Transverse colon (tissue), 4 donors: ENCODE measurements at regions not wholly inside any gene's neighbourhood (a gene's known extent, or its start where the extent isn't known, plus 50 kb on each side); places are given as distances from the start of the nearest gene placed in this dataset.

Experiments
- CTCF ChIP-seq, 5 experiments: fragments of 200-600 bp in 3 of 5; fragments of 450-650 bp in 2 of 5; sonication (generic) in 3 of 5; IDR thresholded peaks; 1 replicate in 2 of 5; 2 replicates in 3 of 5; pipeline ENCODE4 v1.5.1; 2016 to 2017; ENCODE audit warnings: antibody characterized with exemption in 5 of 5, inconsistent platforms in 3 of 5, mild to moderate bottlenecking in 2 of 5, moderate library complexity in 1 of 5
- POLR2A ChIP-seq: fragments of 450-650 bp; IDR thresholded peaks from one replicate; pipeline ENCODE4 v1.6.1; 2016; ENCODE audit warnings: antibody characterized with exemption, mild to moderate bottlenecking, moderate library complexity
- POLR2AphosphoS5 ChIP-seq, 3 donors: sonication (generic); formaldehyde crosslinking; IDR thresholded peaks; one replicate each; pipeline ENCODE4 v1.6.1; 2016; ENCODE audit warnings: antibody characterized with exemption in 3 of 3

DNA sequence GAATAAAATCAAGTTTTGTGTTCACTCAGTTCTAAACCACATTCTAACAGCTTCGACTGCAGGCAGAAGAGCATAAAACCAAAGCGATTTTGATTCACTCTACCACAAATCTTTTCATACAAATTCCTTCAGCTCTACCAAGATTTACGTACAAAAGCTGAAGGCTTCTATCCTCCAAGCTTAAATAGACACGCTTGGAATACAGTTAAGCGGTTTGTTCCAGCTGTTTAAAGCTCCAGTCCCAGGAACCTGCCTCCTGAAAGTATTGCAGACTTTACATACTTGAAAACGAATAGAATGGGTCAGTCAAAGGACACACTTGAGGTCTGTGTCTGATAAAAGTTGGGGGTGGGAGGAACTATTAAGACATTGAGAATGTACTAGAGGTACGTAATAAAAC, 102.9 kb downstream of the MPP7 start:
- no peak for TF ChIP-seq CTCF (IDR thresholded peaks at IDR 0.05)
- TF ChIP-seq POLR2A: no peak
- TF ChIP-seq POLR2AphosphoS5 (IDR thresholded peaks at IDR 0.05): no peak
